Neural cell (in vitro differentiated cells): ENCODE measurements at regions not wholly inside any gene's neighbourhood (a gene's known extent, or its start where the extent isn't known, plus 50 kb on each side); places are given as distances from the start of the nearest gene placed in this dataset.

ENCODE experiments used
- H2AFZ ChIP-seq: fragments of 200-600, 300-800 bp; sonication (generic), shearing (Covaris generic); 2 replicates; pipeline ENCODE4 v1.6.0; 2014; ENCODE audit warnings: low read depth, mild to moderate bottlenecking, antibody characterized with exemption, low read length, moderate library complexity
- H3F3A ChIP-seq: fragments of 200-600 bp; shearing (Covaris generic); 2 replicates; pipeline ENCODE4 v1.6.1; 2016; ENCODE audit warnings: mild to moderate bottlenecking, moderate library complexity, mixed read lengths, antibody characterized with exemption, low read length; ENCODE audit not compliant: insufficient read depth, poor library complexity, severe bottlenecking
- H3K27ac ChIP-seq: fragments of 200-600, 300-800 bp; sonication (generic), shearing (Covaris generic); 2 replicates; pipeline ENCODE4 v1.5.1; 2014; ENCODE audit warnings: mild to moderate bottlenecking, low read length, moderate library complexity
- H3K27me3 ChIP-seq: fragments of 300-800, 200-600 bp; sonication (generic), shearing (Covaris generic); 2 replicates; pipeline ENCODE4 v1.6.0; 2014; ENCODE audit warnings: mild to moderate bottlenecking, low read depth, low read length, moderate library complexity; ENCODE audit not compliant: insufficient read depth
- H3K36me3 ChIP-seq: fragments of 300-800, 200-600 bp; sonication (generic), shearing (Covaris generic); 2 replicates; pipeline ENCODE4 v1.5.1; 2014; ENCODE audit warnings: mild to moderate bottlenecking, antibody characterized with exemption, low read length, moderate library complexity; ENCODE audit not compliant: insufficient read depth
- H3K4me2 ChIP-seq: fragments of 300-800, 200-600 bp; sonication (generic), shearing (Covaris generic); 2 replicates; pipeline ENCODE4 v1.6.0; 2014; ENCODE audit warnings: mild to moderate bottlenecking, low read length
- H3K4me3 ChIP-seq: fragments of 300-800, 200-600 bp; sonication (generic), shearing (Covaris generic); 2 replicates; pipeline ENCODE4 v1.5.1; 2014; ENCODE audit warnings: mild to moderate bottlenecking, low read length, moderate library complexity
- H3K79me2 ChIP-seq: fragments of 200-600 bp; shearing (Covaris generic); replicated peaks from 2 replicates; pipeline ENCODE4 v1.6.0; 2014; ENCODE audit warnings: mild to moderate bottlenecking, low read length, moderate library complexity; ENCODE audit not compliant: insufficient read depth
- H3K9ac ChIP-seq: fragments of 300-800, 200-600 bp; sonication (generic), shearing (Covaris generic); 2 replicates; pipeline ENCODE4 v1.6.1; 2016; ENCODE audit warnings: mild to moderate bottlenecking, low read length, mixed read lengths
- H3K9me2 ChIP-seq: fragments of 200-600 bp; shearing (Covaris generic); 2 replicates; pipeline ENCODE4 v1.6.1; 2016; ENCODE audit warnings: mild to moderate bottlenecking, low read length, mixed read lengths; ENCODE audit not compliant: insufficient read depth
- H3K9me3 ChIP-seq: fragments of 200-600, 300-800 bp; sonication (generic), shearing (Covaris generic); 2 replicates; pipeline ENCODE4 v1.6.1; 2016; ENCODE audit warnings: mild to moderate bottlenecking, mixed run types, low read length, moderate library complexity, mixed read lengths
- H4K20me1 ChIP-seq: fragments of 200-600 bp; shearing (Covaris generic); 2 replicates; pipeline ENCODE4 v1.6.1; 2016; ENCODE audit warnings: mild to moderate bottlenecking, mixed run types; ENCODE audit not compliant: insufficient read depth
- CTCF ChIP-seq: fragments of 450-650 bp; IDR thresholded peaks from 2 replicates; pipeline ENCODE4 v1.5.1; 2014; ENCODE audit warnings: antibody characterized with exemption, mild to moderate bottlenecking, moderate library complexity; ENCODE audit not compliant: poor library complexity, severe bottlenecking
- EP300 ChIP-seq: fragments of 450-650 bp; conservative IDR thresholded peaks from 2 replicates; pipeline ENCODE4 v1.6.1; 2014; ENCODE audit warnings: antibody characterized with exemption, mild to moderate bottlenecking, moderate library complexity; ENCODE audit not compliant: poor library complexity, severe bottlenecking
- EZH2 ChIP-seq: fragments of 200-600, 300-800 bp; shearing (Covaris generic), sonication (generic); IDR thresholded peaks from 2 replicates; pipeline ENCODE4 v1.6.1; 2014; ENCODE audit warnings: antibody characterized with exemption, low read length, borderline replicate concordance, mild to moderate bottlenecking; ENCODE audit not compliant: insufficient read depth, poor library complexity, severe bottlenecking
- MXI1 ChIP-seq: fragments of 450-650 bp; conservative IDR thresholded peaks from 2 replicates; pipeline ENCODE4 v1.6.1; 2014; ENCODE audit warnings: antibody characterized with exemption, mild to moderate bottlenecking; ENCODE audit not compliant: poor library complexity, severe bottlenecking
- POLR2AphosphoS5 ChIP-seq: IDR thresholded peaks from 2 replicates; pipeline ENCODE4 v1.6.1; 2012
- RAD21 ChIP-seq: fragments of 450-650 bp; conservative IDR thresholded peaks from 2 replicates; pipeline ENCODE4 v1.6.1; 2014; ENCODE audit warnings: antibody characterized with exemption, mild to moderate bottlenecking, moderate library complexity
- REST ChIP-seq: IDR thresholded peaks from 2 replicates; pipeline ENCODE4 v1.6.1; 2012; ENCODE audit warnings: borderline replicate concordance
- SMC3 ChIP-seq: fragments of 450-650 bp; conservative IDR thresholded peaks from 2 replicates; pipeline ENCODE4 v1.6.1; 2014; ENCODE audit warnings: antibody characterized with exemption, mild to moderate bottlenecking, moderate library complexity; ENCODE audit not compliant: poor library complexity
- TAF1 ChIP-seq: IDR thresholded peaks from 2 replicates; pipeline ENCODE4 v1.6.1; 2012; ENCODE audit warnings: low read depth

- Histone ChIP-seq H3K27ac (no peak overlapping the region), H2AFZ (no peak overlapping the region), H3K4me3 (no peak overlapping the region), H3K79me2 (no peaks in the 10 kb centered on the region), H3K36me3 (no peaks in the 10 kb centered on the region), H3K9me3 (no peaks in the 10 kb centered on the region), H4K20me1 (no peaks in the 10 kb centered on the region), H3K27me3 (no peaks in the 10 kb centered on the region), H3K4me2 (no peak overlapping the region), H3F3A (no peaks in the 10 kb centered on the region), H3K9me2 (no peaks in the 10 kb centered on the region), H3K9ac (no peak overlapping the region)
- TF ChIP-seq POLR2AphosphoS5, result no peak
- TF ChIP-seq EP300, result no peak
- no peak for TF ChIP-seq EZH2
- no peak for TF ChIP-seq CTCF
- no peak for TF ChIP-seq MXI1
- no peak for TF ChIP-seq SMC3
- TF ChIP-seq RAD21, result no peak
- no peak for TF ChIP-seq TAF1
- TF ChIP-seq REST, result no peak
These were observed 91.6 kb upstream of the GRIN2B start for GRCh38 chr12:14072987-14073386.

GRCh38 chr12:14075797-14076393 lies 94.5 kb upstream of the GRIN2B start:
- H2AFZ ChIP-seq, result no peak overlapping the region
- TF ChIP-seq REST (no peak), CTCF (no peak), EZH2 (no peak), MXI1 (no peak), POLR2AphosphoS5 (no peak), SMC3 (no peak), EP300 (no peak), TAF1 (no peak), RAD21 (no peak)
- H3K9me2 ChIP-seq, result no peaks in the 10 kb centered on the region
- H3F3A ChIP-seq, result no peaks in the 10 kb centered on the region
- H3K9me3 ChIP-seq, result no peaks in the 10 kb centered on the region
- H3K9ac ChIP-seq, result no peak overlapping the region
- H3K27me3 ChIP-seq, result no peaks in the 10 kb centered on the region
- H3K4me3 ChIP-seq, result no peak overlapping the region
- H3K27ac ChIP-seq, result no peak overlapping the region
- H3K36me3 ChIP-seq, result no peaks in the 10 kb centered on the region
- no peaks in the 10 kb centered on the region for H3K79me2 ChIP-seq
- no peak overlapping the region for H3K4me2 ChIP-seq
- no peaks in the 10 kb centered on the region for H4K20me1 ChIP-seq
